A673 (cell line): ENCODE measurements at regions not wholly inside any gene's neighbourhood (a gene's known extent, or its start where the extent isn't known, plus 50 kb on each side); places are given as distances from the start of the nearest gene placed in this dataset.
"Not testable (repeated sequence)": the region's sequence is repeated elsewhere in the genome, so short reads cannot be mapped to it uniquely, and the experiment has no call there.

Experiments
- CTCF ChIP-seq: fragments of 300-800, 200-600 bp; sonication (generic); conservative IDR thresholded peaks from 2 replicates; pipeline ENCODE4 v1.5.1; 2017; ENCODE audit warnings: low read depth, mild to moderate bottlenecking, antibody characterized with exemption, low read length, moderate library complexity, mixed read lengths
- EZH2 ChIP-seq: fragments of 200-600 bp; sonication (generic); IDR thresholded peaks from 2 replicates; pipeline ENCODE4 v1.6.1; 2017; ENCODE audit warnings: borderline replicate concordance, low read depth, mild to moderate bottlenecking, mixed read lengths, antibody characterized with exemption, low read length; ENCODE audit not compliant: poor library complexity, severe bottlenecking

- not testable (repeated sequence) for TF ChIP-seq CTCF, EZH2
These were observed 201.5 kb downstream of the NPIPA8 start for GRCh38 chr16:18135024-18135423.
